ENCODE measurements at regions not wholly inside any gene's neighbourhood (a gene's known extent, or its start where the extent isn't known, plus 50 kb on each side); places are given as distances from the start of the nearest gene placed in this dataset.

DNA sequence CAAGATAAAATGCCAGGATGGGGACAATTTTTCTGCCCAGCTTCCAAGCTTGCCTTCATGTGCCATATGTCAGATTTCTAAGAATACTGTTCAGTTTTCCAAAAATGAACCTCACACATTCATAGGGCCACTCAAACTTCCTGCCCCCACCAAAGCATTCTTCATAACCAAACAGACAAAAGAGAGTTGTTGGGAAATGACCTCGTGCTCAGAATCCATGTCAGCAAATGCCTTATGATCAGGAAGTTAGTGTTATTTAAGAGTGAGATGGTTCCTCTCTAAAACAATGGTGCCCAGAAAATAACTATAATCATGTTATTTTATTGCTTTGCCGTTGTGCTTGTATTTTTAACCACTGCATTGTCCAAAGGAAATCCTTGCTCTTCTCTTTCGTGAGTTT lies 208.2 kb downstream of the ZNF608 start (continued):
- TF ChIP-seq, protein P1, sequence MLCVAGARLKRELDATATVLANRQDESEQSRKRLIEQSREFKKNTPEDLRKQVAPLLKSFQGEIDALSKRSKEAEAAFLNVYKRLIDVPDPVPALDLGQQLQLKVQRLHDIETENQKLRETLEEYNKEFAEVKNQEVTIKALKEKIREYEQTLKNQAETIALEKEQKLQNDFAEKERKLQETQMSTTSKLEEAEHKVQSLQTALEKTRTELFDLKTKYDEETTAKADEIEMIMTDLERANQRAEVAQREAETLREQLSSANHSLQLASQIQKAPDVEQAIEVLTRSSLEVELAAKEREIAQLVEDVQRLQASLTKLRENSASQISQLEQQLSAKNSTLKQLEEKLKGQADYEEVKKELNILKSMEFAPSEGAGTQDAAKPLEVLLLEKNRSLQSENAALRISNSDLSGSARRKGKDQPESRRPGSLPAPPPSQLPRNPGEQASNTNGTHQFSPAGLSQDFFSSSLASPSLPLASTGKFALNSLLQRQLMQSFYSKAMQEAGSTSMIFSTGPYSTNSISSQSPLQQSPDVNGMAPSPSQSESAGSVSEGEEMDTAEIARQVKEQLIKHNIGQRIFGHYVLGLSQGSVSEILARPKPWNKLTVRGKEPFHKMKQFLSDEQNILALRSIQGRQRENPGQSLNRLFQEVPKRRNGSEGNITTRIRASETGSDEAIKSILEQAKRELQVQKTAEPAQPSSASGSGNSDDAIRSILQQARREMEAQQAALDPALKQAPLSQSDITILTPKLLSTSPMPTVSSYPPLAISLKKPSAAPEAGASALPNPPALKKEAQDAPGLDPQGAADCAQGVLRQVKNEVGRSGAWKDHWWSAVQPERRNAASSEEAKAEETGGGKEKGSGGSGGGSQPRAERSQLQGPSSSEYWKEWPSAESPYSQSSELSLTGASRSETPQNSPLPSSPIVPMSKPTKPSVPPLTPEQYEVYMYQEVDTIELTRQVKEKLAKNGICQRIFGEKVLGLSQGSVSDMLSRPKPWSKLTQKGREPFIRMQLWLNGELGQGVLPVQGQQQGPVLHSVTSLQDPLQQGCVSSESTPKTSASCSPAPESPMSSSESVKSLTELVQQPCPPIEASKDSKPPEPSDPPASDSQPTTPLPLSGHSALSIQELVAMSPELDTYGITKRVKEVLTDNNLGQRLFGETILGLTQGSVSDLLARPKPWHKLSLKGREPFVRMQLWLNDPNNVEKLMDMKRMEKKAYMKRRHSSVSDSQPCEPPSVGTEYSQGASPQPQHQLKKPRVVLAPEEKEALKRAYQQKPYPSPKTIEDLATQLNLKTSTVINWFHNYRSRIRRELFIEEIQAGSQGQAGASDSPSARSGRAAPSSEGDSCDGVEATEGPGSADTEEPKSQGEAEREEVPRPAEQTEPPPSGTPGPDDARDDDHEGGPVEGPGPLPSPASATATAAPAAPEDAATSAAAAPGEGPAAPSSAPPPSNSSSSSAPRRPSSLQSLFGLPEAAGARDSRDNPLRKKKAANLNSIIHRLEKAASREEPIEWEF (CRISPR knock-in tag; IDR thresholded peaks at IDR 0.05): no peak
- TF ChIP-seq SRSF3 (IDR thresholded peaks at IDR 0.05; ENCODE audit: insufficient read depth, low read length) (no peak), CCAR2 (IDR thresholded peaks at IDR 0.05; ENCODE audit: low read depth, low read length) (no peak), HDAC3 (IDR thresholded peaks at IDR 0.05; ENCODE audit: borderline replicate concordance, partially characterized antibody) (no peak), TAF9B (IDR thresholded peaks at IDR 0.05; ENCODE audit: partially characterized antibody) (no peak), TFAM (CRISPR knock-in tag; conservative IDR thresholded peaks at IDR 0.05) (no peak)
- TF ChIP-seq, protein P2, sequence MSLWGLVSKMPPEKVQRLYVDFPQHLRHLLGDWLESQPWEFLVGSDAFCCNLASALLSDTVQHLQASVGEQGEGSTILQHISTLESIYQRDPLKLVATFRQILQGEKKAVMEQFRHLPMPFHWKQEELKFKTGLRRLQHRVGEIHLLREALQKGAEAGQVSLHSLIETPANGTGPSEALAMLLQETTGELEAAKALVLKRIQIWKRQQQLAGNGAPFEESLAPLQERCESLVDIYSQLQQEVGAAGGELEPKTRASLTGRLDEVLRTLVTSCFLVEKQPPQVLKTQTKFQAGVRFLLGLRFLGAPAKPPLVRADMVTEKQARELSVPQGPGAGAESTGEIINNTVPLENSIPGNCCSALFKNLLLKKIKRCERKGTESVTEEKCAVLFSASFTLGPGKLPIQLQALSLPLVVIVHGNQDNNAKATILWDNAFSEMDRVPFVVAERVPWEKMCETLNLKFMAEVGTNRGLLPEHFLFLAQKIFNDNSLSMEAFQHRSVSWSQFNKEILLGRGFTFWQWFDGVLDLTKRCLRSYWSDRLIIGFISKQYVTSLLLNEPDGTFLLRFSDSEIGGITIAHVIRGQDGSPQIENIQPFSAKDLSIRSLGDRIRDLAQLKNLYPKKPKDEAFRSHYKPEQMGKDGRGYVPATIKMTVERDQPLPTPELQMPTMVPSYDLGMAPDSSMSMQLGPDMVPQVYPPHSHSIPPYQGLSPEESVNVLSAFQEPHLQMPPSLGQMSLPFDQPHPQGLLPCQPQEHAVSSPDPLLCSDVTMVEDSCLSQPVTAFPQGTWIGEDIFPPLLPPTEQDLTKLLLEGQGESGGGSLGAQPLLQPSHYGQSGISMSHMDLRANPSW (CRISPR knock-in tag; IDR thresholded peaks at IDR 0.05): no peak
- TF ChIP-seq, protein P3, sequence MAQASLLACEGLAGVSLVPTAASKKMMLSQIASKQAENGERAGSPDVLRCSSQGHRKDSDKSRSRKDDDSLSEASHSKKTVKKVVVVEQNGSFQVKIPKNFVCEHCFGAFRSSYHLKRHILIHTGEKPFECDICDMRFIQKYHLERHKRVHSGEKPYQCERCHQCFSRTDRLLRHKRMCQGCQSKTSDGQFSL (CRISPR knock-in tag; IDR thresholded peaks at IDR 0.05): no peak
- TF ChIP-seq, protein P3 (tag; IDR thresholded peaks at IDR 0.05): no peak
- TF ChIP-seq, protein P4, sequence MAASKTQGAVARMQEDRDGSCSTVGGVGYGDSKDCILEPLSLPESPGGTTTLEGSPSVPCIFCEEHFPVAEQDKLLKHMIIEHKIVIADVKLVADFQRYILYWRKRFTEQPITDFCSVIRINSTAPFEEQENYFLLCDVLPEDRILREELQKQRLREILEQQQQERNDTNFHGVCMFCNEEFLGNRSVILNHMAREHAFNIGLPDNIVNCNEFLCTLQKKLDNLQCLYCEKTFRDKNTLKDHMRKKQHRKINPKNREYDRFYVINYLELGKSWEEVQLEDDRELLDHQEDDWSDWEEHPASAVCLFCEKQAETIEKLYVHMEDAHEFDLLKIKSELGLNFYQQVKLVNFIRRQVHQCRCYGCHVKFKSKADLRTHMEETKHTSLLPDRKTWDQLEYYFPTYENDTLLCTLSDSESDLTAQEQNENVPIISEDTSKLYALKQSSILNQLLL (CRISPR knock-in tag; IDR thresholded peaks at IDR 0.05; ENCODE audit: borderline replicate concordance): no peak

Measured in K562 (cell line).